H9 (cell line): ENCODE measurements at regions not wholly inside any gene's neighbourhood (a gene's known extent, or its start where the extent isn't known, plus 50 kb on each side); places are given as distances from the start of the nearest gene placed in this dataset.
A peak's percentile ranks its signal among the peaks of the same experiment; 100 is the strongest.

Source experiments
- DNase-seq: peaks from one replicate; pipeline ENCODE4 v3.0.0-alpha.2; 2017
- H2AFZ ChIP-seq: one replicate; pipeline ENCODE4 v1.6.1; 2013; ENCODE audit warnings: mild to moderate bottlenecking, low read length, control low read depth, moderate library complexity
- H2AK5ac ChIP-seq: 2 replicates; pipeline ENCODE4 v1.6.1; 2013; ENCODE audit warnings: low read length, control low read depth, mixed read lengths; ENCODE audit not compliant: insufficient read length
- H2BK120ac ChIP-seq: one replicate; pipeline ENCODE4 v1.6.1; 2013; ENCODE audit warnings: low read depth, mild to moderate bottlenecking, low read length, control low read depth, inconsistent platforms; ENCODE audit not compliant: poor library complexity, severe bottlenecking
- H2BK12ac ChIP-seq: 2 replicates; pipeline ENCODE4 v1.6.1; 2013; ENCODE audit warnings: low read length, control low read depth, mixed read lengths, low read depth; ENCODE audit not compliant: insufficient read length
- H2BK15ac ChIP-seq: 2 replicates; pipeline ENCODE4 v1.6.1; 2013; ENCODE audit warnings: low read depth, low read length, control low read depth
- H2BK20ac ChIP-seq: one replicate; pipeline ENCODE4 v1.6.1; 2013; ENCODE audit warnings: low read depth, mild to moderate bottlenecking, low read length, control low read depth, inconsistent platforms; ENCODE audit not compliant: poor library complexity, severe bottlenecking
- H2BK5ac ChIP-seq: 2 replicates; pipeline ENCODE4 v1.6.1; 2013; ENCODE audit warnings: low read length, control low read depth, mixed read lengths; ENCODE audit not compliant: insufficient read length
- H3K14ac ChIP-seq: 2 replicates; pipeline ENCODE4 v1.6.1; 2013; ENCODE audit warnings: low read length, control low read depth; ENCODE audit not compliant: insufficient read depth
- H3K18ac ChIP-seq: 2 replicates; pipeline ENCODE4 v1.6.1; 2013; ENCODE audit warnings: low read depth, mild to moderate bottlenecking, mixed read lengths, low read length, control low read depth; ENCODE audit not compliant: insufficient read length
- H3K23ac ChIP-seq: 2 replicates; pipeline ENCODE4 v1.6.1; 2013; ENCODE audit warnings: low read length, control low read depth, mixed read lengths, low read depth; ENCODE audit not compliant: insufficient read length
- H3K23me2 ChIP-seq: 2 replicates; pipeline ENCODE4 v1.6.1; 2013; ENCODE audit warnings: low read depth, mild to moderate bottlenecking, mixed read lengths, low read length, control low read depth; ENCODE audit not compliant: insufficient read length, poor library complexity, severe bottlenecking
- H3K27ac ChIP-seq: 2 replicates; pipeline ENCODE4 v1.5.1; 2013; ENCODE audit warnings: low read length, control low read depth, mixed read lengths, low read depth; ENCODE audit not compliant: insufficient read length
- H3K27me3 ChIP-seq: 2 replicates; pipeline ENCODE4 v1.6.1; 2013; ENCODE audit warnings: low read length, control low read depth, inconsistent platforms; ENCODE audit not compliant: insufficient read depth
- H3K4ac ChIP-seq: 2 replicates; pipeline ENCODE4 v1.6.1; 2013; ENCODE audit warnings: low read depth, mild to moderate bottlenecking, control low read depth, inconsistent platforms, low read length, moderate library complexity
- H3K4me1 ChIP-seq: 2 replicates; pipeline ENCODE4 v1.6.1; 2013; ENCODE audit warnings: low read length, control low read depth, inconsistent platforms; ENCODE audit not compliant: insufficient read depth
- H3K4me2 ChIP-seq: 2 replicates; pipeline ENCODE4 v1.6.1; 2013; ENCODE audit warnings: low read length, control low read depth, mixed read lengths; ENCODE audit not compliant: insufficient read length, insufficient read depth
- H3K56ac ChIP-seq: 2 replicates; pipeline ENCODE4 v1.6.1; 2013; ENCODE audit warnings: low read depth, mild to moderate bottlenecking, mixed read lengths, low read length, control low read depth; ENCODE audit not compliant: insufficient read length
- H3K79me1 ChIP-seq: 2 replicates; pipeline ENCODE4 v1.6.1; 2013; ENCODE audit warnings: low read depth, mild to moderate bottlenecking, moderate library complexity, low read length, control low read depth, inconsistent platforms; ENCODE audit not compliant: insufficient read depth, poor library complexity, severe bottlenecking
- H3K79me2 ChIP-seq: 2 replicates; pipeline ENCODE4 v1.6.1; 2013; ENCODE audit warnings: low read length, control low read depth, inconsistent platforms; ENCODE audit not compliant: insufficient read depth
- H3K9ac ChIP-seq: 2 replicates; pipeline ENCODE4 v1.6.1; 2013; ENCODE audit warnings: low read length, control low read depth, mixed read lengths; ENCODE audit not compliant: insufficient read length; ENCODE audit errors: extremely low read depth
- H3K9me3 ChIP-seq: one replicate; pipeline ENCODE4 v1.6.1; 2013; ENCODE audit warnings: low read depth, low read length, inconsistent platforms; ENCODE audit not compliant: control insufficient read depth
- H3T11ph ChIP-seq: one replicate; pipeline ENCODE4 v1.6.1; 2013; ENCODE audit warnings: mild to moderate bottlenecking, low read length, control low read depth, inconsistent platforms
- H4K20me1 ChIP-seq: one replicate; pipeline ENCODE4 v1.6.1; 2013; ENCODE audit not compliant: control insufficient read depth, insufficient read length, insufficient read depth
- H4K5ac ChIP-seq: 2 replicates; pipeline ENCODE4 v1.6.1; 2013; ENCODE audit warnings: low read depth, mild to moderate bottlenecking, mixed read lengths, low read length, control low read depth; ENCODE audit not compliant: insufficient read length
- H4K8ac ChIP-seq: replicated peaks from 2 replicates; pipeline ENCODE4 v1.6.1; 2013; ENCODE audit warnings: low read length, control low read depth, mixed read lengths, low read depth; ENCODE audit not compliant: insufficient read length
- H4K91ac ChIP-seq: 2 replicates; pipeline ENCODE4 v1.6.1; 2013; ENCODE audit warnings: low read depth, mild to moderate bottlenecking, moderate library complexity, mixed read lengths, low read length, control low read depth; ENCODE audit not compliant: insufficient read length
- H3K27ac Mint-ChIP-seq, 3 experiments: 2 replicates in 2 of 3; 3 replicates in 1 of 3; pipeline ENCODE4 v1.8.0; 2020 to 2021; ENCODE audit warnings: mixed read lengths in 3 of 3, mild to moderate bottlenecking in 1 of 3, moderate library complexity in 1 of 3
- H3K27me3 Mint-ChIP-seq: 2 replicates; pipeline ENCODE4 v1.8.0; 2021; ENCODE audit warnings: low read depth, mild to moderate bottlenecking, moderate library complexity, mixed read lengths
- H3K36me3 Mint-ChIP-seq, 3 experiments: 2 replicates in 2 of 3; 3 replicates in 1 of 3; pipeline ENCODE4 v1.8.0; 2020 to 2021; ENCODE audit warnings: low read depth in 3 of 3, mixed read lengths in 3 of 3; ENCODE audit not compliant: insufficient read depth in 1 of 3
- H3K4me1 Mint-ChIP-seq, 2 experiments: 2 replicates each; pipeline ENCODE4 v1.8.0; 2020; ENCODE audit warnings: mixed read lengths in 2 of 2
- H3K4me3 Mint-ChIP-seq, 2 experiments: 2 replicates in 1 of 2; 3 replicates in 1 of 2; pipeline ENCODE4 v1.8.0; 2020 to 2021; ENCODE audit warnings: mild to moderate bottlenecking in 2 of 2, mixed read lengths in 2 of 2, moderate library complexity in 1 of 2
- H3K9me3 Mint-ChIP-seq, 2 experiments: 2 replicates in 1 of 2; 3 replicates in 1 of 2; pipeline ENCODE4 v1.8.0; 2020; ENCODE audit warnings: mild to moderate bottlenecking in 2 of 2, mixed read lengths in 2 of 2, moderate library complexity in 1 of 2
- WGBS: extraction: QIAGEN DNeasy Blood & Tissue Kit; methylation state at CpG from one replicate; pipeline ENCODE4 v1.1.7; 2013; ENCODE audit warnings: missing lambda C conversion rate, low lambda C conversion rate, mixed read lengths; ENCODE audit not compliant: insufficient read length; ENCODE audit errors: extremely low coverage; 5-methylcytosine and 5-hydroxymethylcytosine counted together
- TF ChIP-seq, protein P1 (sequence below): fragments of 200-600 bp; sonication (generic); conservative IDR thresholded peaks from 3 replicates; pipeline ENCODE4 v1.8.0; 2021; ENCODE audit warnings: antibody characterized with exemption, mild to moderate bottlenecking

DNA sequence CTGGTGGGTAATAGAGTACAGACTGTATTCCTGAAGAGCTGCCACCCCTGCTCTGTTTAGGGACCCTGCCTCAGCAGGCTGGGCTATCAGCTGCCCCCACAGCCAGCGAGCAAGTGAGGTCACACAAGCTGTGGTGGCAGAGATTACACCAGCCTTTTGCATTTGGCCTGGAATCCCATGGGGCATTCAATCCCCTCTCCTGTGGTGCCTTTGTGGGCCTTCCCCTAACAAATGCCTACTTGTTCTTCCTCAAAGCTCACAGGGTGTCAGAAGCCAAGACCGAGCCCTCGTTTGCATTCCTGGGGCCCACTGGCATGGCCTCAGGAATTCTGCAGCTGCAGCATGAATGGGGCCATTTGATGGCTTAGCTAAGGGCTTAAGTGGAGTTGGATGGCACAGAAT, 212.7 kb upstream of the PHYHIPL start:
- H4K8ac ChIP-seq, result no peak overlapping the region
- peaks cover 48 to 53% of the 10 kb centered on the region in 2 experiments for H3K4me1 Mint-ChIP-seq
- TF ChIP-seq, protein P1, sequence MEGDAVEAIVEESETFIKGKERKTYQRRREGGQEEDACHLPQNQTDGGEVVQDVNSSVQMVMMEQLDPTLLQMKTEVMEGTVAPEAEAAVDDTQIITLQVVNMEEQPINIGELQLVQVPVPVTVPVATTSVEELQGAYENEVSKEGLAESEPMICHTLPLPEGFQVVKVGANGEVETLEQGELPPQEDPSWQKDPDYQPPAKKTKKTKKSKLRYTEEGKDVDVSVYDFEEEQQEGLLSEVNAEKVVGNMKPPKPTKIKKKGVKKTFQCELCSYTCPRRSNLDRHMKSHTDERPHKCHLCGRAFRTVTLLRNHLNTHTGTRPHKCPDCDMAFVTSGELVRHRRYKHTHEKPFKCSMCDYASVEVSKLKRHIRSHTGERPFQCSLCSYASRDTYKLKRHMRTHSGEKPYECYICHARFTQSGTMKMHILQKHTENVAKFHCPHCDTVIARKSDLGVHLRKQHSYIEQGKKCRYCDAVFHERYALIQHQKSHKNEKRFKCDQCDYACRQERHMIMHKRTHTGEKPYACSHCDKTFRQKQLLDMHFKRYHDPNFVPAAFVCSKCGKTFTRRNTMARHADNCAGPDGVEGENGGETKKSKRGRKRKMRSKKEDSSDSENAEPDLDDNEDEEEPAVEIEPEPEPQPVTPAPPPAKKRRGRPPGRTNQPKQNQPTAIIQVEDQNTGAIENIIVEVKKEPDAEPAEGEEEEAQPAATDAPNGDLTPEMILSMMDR, result no peak
- H3K27me3 Mint-ChIP-seq, result peaks cover 93% of the 10 kb centered on the region
- H3K4me2 ChIP-seq, result no peak overlapping the region
- no peak overlapping the region for H3K18ac ChIP-seq
- H2BK20ac ChIP-seq, result no peak overlapping the region
- H2AFZ ChIP-seq, result no peak overlapping the region
- no peak overlapping the region for H2BK120ac ChIP-seq
- H3K9me3 Mint-ChIP-seq, result peaks cover 0 to 3% of the 10 kb centered on the region in 2 experiments; a peak in 2 of 5 replicates
- no peak overlapping the region for H2AK5ac ChIP-seq
- H2BK12ac ChIP-seq, result no peak overlapping the region
- no peaks in the 10 kb centered on the region for H3K79me2 ChIP-seq
- no peak overlapping the region for H4K5ac ChIP-seq
- H3K14ac ChIP-seq, result no peak overlapping the region
- no peaks in the 10 kb centered on the region for H3K36me3 Mint-ChIP-seq
- peaks cover 5% of the 10 kb centered on the region for H3K23me2 ChIP-seq
- peak overlapping the region in 1 of 2 experiments; percentile 45; a peak in 2 of 5 replicates for H3K4me3 Mint-ChIP-seq
- H4K91ac ChIP-seq, result no peak overlapping the region
- no peak overlapping the region for H3K9ac ChIP-seq
- no CpG with 5 or more reads among the region's 3 CpGs for WGBS
- H3T11ph ChIP-seq, result no peak overlapping the region
- H2BK5ac ChIP-seq, result no peak overlapping the region
- H3K79me1 ChIP-seq, result no peaks in the 10 kb centered on the region
- DNase-seq, result peak; percentile 89
- peak overlapping the region in 2 of 3 experiments; percentile 88 to 95; a peak in 5 of 7 replicates for H3K27ac Mint-ChIP-seq
- no peak overlapping the region for H3K23ac ChIP-seq
- no peaks in the 10 kb centered on the region for H4K20me1 ChIP-seq
- H3K9me3 ChIP-seq, result no peaks in the 10 kb centered on the region
- H2BK15ac ChIP-seq, result no peak overlapping the region
- no peak overlapping the region for H3K4ac ChIP-seq
- no peak overlapping the region for H3K27ac ChIP-seq
- peaks cover 5% of the 10 kb centered on the region; the same call in 1 of the 2 replicates for H3K4me1 ChIP-seq
- H3K27me3 ChIP-seq, result peaks cover 5% of the 10 kb centered on the region; the same call in 1 of the 2 replicates
- no peak overlapping the region for H3K56ac ChIP-seq
